ENCODE measurements at regions not wholly inside any gene's neighbourhood (a gene's known extent, or its start where the extent isn't known, plus 50 kb on each side); places are given as distances from the start of the nearest gene placed in this dataset.
"Not testable (repeated sequence)": the region's sequence is repeated elsewhere in the genome, so short reads cannot be mapped to it uniquely, and the experiment has no call there.

GRCh38 chr4:152052451-152053057 is 291.7 kb upstream of the GATB start:
- DNase-seq = no peak

GRCh38 chr4:152051332-152051731 is 290.5 kb upstream of the GATB start:
- DNase-seq = not testable (repeated sequence)

- no peak for DNase-seq
Observed at GRCh38 chr4:152050106-152050505, 289.3 kb upstream of the GATB start.

GRCh38 chr4:152047451-152047850 is 286.6 kb upstream of the GATB start:
- DNase-seq = no peak

GRCh38 chr4:152045807-152046571 is 285.2 kb upstream of the GATB start:
- DNase-seq = no peak

- DNase-seq = no peak
Observed at GRCh38 chr4:152045449-152045806, 284.6 kb upstream of the GATB start.

DNA sequence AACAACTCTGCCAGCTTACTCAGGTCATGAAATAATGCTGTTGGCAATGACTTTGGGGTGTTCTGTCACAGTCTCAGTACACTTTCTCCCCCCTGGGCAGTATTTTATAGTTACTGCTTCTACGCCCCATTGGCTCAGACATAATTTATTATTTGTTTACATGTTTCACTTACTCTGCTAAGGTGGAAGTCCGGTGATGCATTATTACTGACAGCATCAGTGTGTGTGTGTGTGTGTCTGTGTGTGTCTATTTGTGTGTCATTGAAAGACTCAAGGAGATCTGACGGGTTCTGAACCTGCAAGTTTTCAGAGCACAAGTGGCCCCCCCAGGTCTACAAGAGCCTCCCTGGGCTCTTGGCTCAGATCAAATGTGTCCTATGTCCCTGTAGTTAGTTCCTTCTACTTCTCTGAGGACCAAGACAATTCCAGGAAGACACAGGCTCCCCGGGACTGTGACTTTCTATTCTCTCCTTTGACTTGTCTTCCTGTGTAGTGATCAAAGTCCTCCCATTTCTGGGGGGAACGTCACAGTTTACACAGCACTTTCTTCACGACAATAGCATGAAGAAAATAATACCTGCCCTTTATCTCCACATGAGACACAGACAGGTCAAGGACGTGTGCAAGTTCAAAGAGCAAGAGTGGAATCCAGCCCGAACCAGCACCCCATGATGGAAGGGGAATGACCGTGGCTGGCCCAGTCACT is 283.7 kb upstream of the GATB start:
- no peak for DNase-seq

- DNase-seq = no peak
Observed at GRCh38 chr4:152041295-152041694, 280.5 kb upstream of the GATB start.

DNA sequence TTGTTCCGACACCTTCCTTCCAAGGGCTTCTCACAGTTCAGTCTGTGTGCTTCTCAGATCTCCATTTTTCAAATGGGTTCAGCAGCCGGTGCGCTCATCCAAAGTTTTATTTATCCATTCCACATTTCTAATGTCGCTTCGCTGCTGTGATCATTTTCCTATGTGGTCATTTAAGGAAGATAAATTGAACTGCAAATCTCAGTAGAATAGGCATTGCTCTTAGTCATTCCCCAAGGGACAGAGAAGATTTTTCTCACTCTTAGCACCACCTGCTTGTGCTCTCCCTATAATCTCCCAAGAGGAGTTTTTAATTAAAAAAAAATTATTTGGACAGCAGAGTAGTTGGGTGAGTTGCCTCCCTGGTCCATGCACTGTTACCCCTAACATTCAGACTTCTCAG is 278.9 kb upstream of the GATB start:
- DNase-seq = no peak

DNA sequence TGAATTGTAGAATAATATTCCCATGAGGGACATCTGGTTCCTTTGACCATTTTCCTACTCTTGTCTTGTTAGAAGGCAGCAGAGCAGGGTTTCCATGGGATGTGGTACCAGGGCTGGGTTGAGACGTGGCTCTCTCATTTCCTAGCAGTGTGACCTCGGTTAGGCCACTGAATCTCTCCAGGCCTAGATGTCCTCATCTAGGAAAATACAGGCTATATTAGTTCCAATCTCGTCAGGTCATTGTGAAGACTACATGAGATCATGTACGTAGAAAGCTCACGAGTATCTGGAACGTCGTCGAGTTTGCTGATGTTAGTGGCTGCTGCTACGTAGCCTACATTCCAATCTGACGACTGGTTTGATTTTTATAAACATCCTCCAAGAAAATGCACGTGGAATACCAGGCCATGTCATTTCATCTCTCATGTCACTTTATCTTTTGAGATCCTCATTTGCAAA is 278.2 kb upstream of the GATB start:
- no peak for DNase-seq

DNA sequence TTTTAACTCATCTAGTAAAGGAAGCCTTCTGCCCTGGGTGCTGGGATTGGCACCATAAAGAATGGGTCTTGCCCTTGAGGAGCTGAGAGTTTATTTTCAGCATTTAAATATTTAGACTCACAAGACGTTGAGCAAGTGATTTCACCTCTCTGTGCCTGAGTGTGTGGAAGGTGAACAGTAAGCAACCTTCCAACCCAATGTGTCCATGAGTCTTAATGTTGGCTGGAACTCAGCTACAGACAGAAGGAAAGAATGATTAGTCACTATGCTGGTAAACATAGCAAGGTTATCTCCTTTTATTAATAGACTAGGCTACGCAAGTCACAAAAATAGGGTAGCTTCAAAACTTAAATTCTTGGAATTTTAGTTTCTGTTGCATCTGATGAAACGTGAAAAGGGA is 277.4 kb upstream of the GATB start:
- DNase-seq = no peak

DNA sequence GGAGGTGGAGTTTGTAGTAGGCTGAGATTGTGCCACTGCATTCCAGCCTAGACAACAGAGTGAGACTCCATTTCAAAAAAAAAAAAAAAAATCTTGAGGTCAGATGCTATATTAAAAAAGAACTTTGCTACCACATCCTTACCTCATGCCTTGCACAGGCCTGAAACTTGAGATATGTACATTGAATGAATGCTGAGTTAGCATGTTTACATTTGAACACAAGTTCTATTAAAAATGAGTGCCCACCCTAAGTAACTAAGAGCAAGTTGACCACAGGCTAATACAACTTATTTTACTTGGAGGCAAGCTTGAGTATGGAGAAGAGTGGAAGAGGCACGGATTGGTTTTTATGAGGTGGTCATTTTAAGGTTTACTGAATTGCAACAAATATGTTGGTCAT is 276.6 kb upstream of the GATB start:
- no peak for DNase-seq

DNA sequence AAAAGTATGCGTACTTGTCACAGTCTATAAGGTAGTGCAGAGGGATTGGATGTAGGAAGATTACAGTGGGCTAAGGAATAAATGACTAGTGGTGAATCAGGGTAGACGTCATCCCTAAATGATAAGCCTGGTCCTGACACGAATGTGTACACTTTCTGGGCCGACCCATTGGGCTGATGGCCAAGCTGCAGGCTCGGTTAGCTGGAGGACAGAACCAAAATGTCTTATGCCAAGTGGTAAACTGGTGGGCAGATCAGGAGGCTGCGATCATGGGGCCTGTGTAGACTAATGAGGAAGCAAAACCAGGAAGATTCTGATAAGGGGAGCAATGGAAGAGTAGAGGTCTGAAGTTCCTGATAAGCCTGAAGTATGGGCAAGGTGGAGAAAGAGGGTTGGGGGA is 272.8 kb upstream of the GATB start:
- no peak for DNase-seq

- no peak for DNase-seq
Observed at GRCh38 chr4:152032722-152033131, 271.9 kb upstream of the GATB start.

- DNase-seq = no peak
Observed at GRCh38 chr4:152029631-152030030, 268.8 kb upstream of the GATB start.

- no peak for DNase-seq
Observed at GRCh38 chr4:152028131-152028530, 267.3 kb upstream of the GATB start.

- no peak for DNase-seq
Observed at GRCh38 chr4:152024881-152025280, 264.1 kb upstream of the GATB start.

GRCh38 chr4:152023674-152024073 is 262.9 kb upstream of the GATB start:
- DNase-seq = no peak

GRCh38 chr4:152022543-152022942 is 261.7 kb upstream of the GATB start:
- no peak for DNase-seq

DNA sequence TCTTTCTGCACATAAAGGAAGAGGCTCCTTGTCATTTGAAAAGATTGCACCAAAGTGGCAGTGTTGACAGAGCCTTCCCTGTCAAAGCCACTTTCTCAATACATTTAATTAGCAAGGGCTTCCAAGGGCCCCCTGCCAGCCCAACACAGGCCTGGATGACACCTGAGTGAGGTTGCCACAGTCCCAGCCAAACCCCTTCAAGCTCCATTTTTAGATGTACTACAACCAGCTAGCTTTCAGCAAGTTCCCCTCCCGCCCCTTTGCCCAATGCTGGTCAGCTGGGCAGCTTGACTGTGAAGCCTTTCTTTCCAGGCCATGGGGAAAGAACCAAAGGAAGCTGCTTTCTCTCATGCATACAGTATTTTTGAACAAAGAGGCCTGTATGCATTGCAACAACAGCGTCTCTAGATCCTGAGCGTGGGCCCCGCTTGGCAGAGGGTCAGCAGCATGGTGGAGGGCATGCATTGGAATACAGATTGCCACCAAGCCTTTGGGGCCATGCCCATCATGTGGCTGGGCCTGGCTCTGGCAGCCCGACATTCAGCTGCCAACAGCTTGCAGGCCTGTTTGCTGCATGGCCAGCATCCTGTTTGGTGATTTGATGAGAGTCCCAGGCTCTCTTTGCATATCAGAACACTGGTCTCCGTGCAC is 261.1 kb upstream of the GATB start:
- peak; percentile 0 for DNase-seq

- DNase-seq = no peak
Observed at GRCh38 chr4:152020073-152020472, 259.3 kb upstream of the GATB start.

- DNase-seq = no peak
Observed at GRCh38 chr4:152016303-152016620, 255.5 kb upstream of the GATB start.

DNA sequence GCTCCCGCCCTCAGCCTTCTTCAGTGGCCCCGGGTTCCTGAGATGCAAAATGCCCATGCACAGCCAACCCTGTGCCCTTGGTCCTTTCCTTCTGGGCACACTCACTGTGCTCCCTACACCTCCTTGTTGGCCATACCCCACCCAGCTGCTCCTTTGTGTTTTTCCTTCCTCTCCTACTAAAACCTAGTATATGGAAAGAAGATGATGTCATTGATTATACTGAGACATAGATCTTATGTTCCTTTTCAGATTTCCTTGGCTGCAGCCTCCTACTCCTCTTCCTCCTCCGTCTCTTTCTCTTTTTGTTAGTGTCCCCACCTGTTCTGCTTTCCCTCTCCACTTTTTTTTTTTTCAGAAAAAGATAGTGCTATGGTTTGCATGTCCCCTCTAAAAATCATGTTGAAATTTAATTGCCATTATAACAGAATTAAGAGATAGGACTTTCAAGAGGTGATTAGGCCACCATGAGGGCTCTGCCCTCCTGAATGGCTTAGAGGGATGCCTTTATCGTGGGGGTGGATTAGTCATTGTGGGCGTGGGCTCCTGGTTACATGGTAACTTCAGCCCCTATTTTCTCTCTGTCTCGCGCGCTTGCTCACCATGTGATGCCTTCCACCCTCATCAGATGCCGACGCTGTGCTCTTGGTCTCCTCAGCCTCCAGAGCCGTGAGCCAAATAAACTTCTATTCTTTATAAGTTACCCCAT is 254.9 kb upstream of the GATB start:
- no peak for DNase-seq

Data from NCI-H2029 (cell line).